ENCODE measurements at regions not wholly inside any gene's neighbourhood (a gene's known extent, or its start where the extent isn't known, plus 50 kb on each side); places are given as distances from the start of the nearest gene placed in this dataset.

DNA sequence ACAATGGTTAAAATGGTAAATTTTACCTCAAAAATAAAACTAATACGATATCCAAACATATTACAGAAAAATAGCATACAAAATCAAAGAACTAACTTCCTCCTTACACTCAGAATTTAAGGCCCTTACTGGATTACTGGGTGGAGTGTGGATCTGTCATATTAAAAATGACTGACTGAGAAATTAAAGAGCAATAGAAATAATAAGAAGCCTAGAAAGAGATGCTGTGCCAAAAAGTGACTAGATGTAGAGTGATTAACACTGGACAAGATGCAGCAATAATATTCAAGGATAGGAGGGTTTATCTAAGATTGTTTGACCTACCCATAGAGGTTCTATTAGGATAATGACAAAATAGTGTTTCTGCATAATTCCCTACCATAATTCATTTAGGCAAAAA is 424.3 kb downstream of the SETD4 start:
- Histone ChIP-seq H3K18ac (ENCODE audit: insufficient read length, low read depth, low read length) (no peak overlapping the region), H4K5ac (ENCODE audit: insufficient read length, low read depth, low read length) (no peak overlapping the region), H3K27ac (ENCODE audit: insufficient read length, low read depth, low read length) (no peak overlapping the region), H3K56ac (ENCODE audit: insufficient read length, low read depth, low read length) (no peak overlapping the region), H4K20me1 (ENCODE audit: control insufficient read depth, insufficient read depth, insufficient read length) (no peaks in the 10 kb centered on the region), H3K4me1 (ENCODE audit: insufficient read depth, low read length) (peaks cover 5% of the 10 kb centered on the region; the same call in 1 of the 2 replicates), H3K4me2 (ENCODE audit: insufficient read depth, insufficient read length, low read length) (no peak overlapping the region), H3K79me2 (ENCODE audit: insufficient read depth, low read length) (no peaks in the 10 kb centered on the region), H3K4ac (ENCODE audit: low read depth, low read length) (no peak overlapping the region), H2AK5ac (ENCODE audit: insufficient read length, low read length) (no peak overlapping the region), H3K9me3 (ENCODE audit: control insufficient read depth, low read depth, low read length) (no peaks in the 10 kb centered on the region), H3K23me2 (ENCODE audit: insufficient read length, low read depth, low read length, poor library complexity, severe bottlenecking) (no peaks in the 10 kb centered on the region), H2BK20ac (ENCODE audit: low read depth, low read length, poor library complexity, severe bottlenecking) (no peak overlapping the region), H2BK5ac (ENCODE audit: insufficient read length, low read length) (no peak overlapping the region), H2BK12ac (ENCODE audit: insufficient read length, low read depth, low read length) (no peak overlapping the region), H3K79me1 (ENCODE audit: insufficient read depth, low read depth, low read length, poor library complexity, severe bottlenecking) (no peaks in the 10 kb centered on the region), H3K14ac (ENCODE audit: insufficient read depth, low read length) (no peak overlapping the region), H2AFZ (ENCODE audit: low read length) (no peak overlapping the region), H3T11ph (ENCODE audit: low read length) (no peak overlapping the region), H3K9ac (ENCODE audit: extremely low read depth, insufficient read length, low read length) (no peak overlapping the region), H4K8ac (replicated peaks; ENCODE audit: insufficient read length, low read depth, low read length) (no peak overlapping the region), H3K23ac (ENCODE audit: insufficient read length, low read depth, low read length) (no peak overlapping the region), H3K27me3 (ENCODE audit: insufficient read depth, low read length) (no peaks in the 10 kb centered on the region), H2BK15ac (ENCODE audit: low read depth, low read length) (no peak overlapping the region), H2BK120ac (ENCODE audit: low read depth, low read length, poor library complexity, severe bottlenecking) (no peak overlapping the region), H4K91ac (ENCODE audit: insufficient read length, low read depth, low read length) (no peak overlapping the region)
- no peaks in the 10 kb centered on the region for H3K36me3 Mint-ChIP-seq (ENCODE audit: insufficient read depth in 1 of 3, low read depth in 3 of 3)
- no CpG with 5 or more reads among the region's 1 CpG for WGBS (ENCODE audit: extremely low coverage, insufficient read length, low lambda C conversion rate)
- peaks cover 11% of the 10 kb centered on the region in 2 experiments for H3K4me1 Mint-ChIP-seq
- no peaks in the 10 kb centered on the region for H3K9me3 Mint-ChIP-seq
- no peak for DNase-seq
- no peaks in the 10 kb centered on the region for H3K27me3 Mint-ChIP-seq (ENCODE audit: low read depth)
- no peak overlapping the region for H3K4me3 Mint-ChIP-seq
- H3K27ac Mint-ChIP-seq = no peak overlapping the region
- TF ChIP-seq, protein P1, sequence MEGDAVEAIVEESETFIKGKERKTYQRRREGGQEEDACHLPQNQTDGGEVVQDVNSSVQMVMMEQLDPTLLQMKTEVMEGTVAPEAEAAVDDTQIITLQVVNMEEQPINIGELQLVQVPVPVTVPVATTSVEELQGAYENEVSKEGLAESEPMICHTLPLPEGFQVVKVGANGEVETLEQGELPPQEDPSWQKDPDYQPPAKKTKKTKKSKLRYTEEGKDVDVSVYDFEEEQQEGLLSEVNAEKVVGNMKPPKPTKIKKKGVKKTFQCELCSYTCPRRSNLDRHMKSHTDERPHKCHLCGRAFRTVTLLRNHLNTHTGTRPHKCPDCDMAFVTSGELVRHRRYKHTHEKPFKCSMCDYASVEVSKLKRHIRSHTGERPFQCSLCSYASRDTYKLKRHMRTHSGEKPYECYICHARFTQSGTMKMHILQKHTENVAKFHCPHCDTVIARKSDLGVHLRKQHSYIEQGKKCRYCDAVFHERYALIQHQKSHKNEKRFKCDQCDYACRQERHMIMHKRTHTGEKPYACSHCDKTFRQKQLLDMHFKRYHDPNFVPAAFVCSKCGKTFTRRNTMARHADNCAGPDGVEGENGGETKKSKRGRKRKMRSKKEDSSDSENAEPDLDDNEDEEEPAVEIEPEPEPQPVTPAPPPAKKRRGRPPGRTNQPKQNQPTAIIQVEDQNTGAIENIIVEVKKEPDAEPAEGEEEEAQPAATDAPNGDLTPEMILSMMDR (conservative IDR thresholded peaks at IDR 0.05) = no peak

All from H9 (cell line).